ENCODE measurements at regions not wholly inside any gene's neighbourhood (a gene's known extent, or its start where the extent isn't known, plus 50 kb on each side); places are given as distances from the start of the nearest gene placed in this dataset.

DNA sequence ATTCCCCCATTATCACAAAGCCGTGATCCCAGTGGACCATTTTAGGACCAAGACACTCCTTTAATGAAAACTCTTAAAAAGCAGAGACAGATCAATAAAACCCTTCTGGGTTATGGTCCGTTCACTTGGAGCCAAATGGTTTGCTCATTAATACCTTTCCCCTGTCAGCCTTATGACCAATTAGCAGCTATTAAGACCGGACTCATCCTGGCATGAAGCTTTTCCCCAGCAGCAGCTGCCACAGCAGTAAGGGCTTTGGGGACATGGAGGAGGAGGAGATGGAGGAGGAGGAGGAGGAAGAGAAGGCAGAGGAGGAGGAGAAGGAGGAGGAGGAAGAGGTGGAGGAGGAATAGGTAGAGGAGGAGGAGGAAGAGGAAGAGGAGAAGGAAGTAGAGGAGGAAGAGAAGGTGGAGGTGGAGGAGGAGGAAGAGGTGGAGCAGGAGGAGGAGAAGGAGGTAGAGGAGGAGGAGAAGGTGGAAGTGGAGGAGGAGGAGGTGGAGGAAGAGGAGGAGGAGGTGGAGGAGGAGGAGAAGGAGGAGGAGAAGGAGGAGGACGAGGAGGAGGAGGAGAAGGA is 50.1 kb upstream of the IRX3 start (continued):
- TF ChIP-seq, protein P1, sequence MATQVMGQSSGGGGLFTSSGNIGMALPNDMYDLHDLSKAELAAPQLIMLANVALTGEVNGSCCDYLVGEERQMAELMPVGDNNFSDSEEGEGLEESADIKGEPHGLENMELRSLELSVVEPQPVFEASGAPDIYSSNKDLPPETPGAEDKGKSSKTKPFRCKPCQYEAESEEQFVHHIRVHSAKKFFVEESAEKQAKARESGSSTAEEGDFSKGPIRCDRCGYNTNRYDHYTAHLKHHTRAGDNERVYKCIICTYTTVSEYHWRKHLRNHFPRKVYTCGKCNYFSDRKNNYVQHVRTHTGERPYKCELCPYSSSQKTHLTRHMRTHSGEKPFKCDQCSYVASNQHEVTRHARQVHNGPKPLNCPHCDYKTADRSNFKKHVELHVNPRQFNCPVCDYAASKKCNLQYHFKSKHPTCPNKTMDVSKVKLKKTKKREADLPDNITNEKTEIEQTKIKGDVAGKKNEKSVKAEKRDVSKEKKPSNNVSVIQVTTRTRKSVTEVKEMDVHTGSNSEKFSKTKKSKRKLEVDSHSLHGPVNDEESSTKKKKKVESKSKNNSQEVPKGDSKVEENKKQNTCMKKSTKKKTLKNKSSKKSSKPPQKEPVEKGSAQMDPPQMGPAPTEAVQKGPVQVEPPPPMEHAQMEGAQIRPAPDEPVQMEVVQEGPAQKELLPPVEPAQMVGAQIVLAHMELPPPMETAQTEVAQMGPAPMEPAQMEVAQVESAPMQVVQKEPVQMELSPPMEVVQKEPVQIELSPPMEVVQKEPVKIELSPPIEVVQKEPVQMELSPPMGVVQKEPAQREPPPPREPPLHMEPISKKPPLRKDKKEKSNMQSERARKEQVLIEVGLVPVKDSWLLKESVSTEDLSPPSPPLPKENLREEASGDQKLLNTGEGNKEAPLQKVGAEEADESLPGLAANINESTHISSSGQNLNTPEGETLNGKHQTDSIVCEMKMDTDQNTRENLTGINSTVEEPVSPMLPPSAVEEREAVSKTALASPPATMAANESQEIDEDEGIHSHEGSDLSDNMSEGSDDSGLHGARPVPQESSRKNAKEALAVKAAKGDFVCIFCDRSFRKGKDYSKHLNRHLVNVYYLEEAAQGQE (IDR thresholded peaks at IDR 0.05; ENCODE audit: unreplicated experiment), result no peak
- TF ChIP-seq, protein P2, sequence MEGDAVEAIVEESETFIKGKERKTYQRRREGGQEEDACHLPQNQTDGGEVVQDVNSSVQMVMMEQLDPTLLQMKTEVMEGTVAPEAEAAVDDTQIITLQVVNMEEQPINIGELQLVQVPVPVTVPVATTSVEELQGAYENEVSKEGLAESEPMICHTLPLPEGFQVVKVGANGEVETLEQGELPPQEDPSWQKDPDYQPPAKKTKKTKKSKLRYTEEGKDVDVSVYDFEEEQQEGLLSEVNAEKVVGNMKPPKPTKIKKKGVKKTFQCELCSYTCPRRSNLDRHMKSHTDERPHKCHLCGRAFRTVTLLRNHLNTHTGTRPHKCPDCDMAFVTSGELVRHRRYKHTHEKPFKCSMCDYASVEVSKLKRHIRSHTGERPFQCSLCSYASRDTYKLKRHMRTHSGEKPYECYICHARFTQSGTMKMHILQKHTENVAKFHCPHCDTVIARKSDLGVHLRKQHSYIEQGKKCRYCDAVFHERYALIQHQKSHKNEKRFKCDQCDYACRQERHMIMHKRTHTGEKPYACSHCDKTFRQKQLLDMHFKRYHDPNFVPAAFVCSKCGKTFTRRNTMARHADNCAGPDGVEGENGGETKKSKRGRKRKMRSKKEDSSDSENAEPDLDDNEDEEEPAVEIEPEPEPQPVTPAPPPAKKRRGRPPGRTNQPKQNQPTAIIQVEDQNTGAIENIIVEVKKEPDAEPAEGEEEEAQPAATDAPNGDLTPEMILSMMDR (conservative IDR thresholded peaks at IDR 0.05; ENCODE audit: low read depth in 2 of 2), result no peak
- no peak for TF ChIP-seq POLR2AphosphoS5 (IDR thresholded peaks at IDR 0.05; ENCODE audit: low read depth)
- no peak for TF ChIP-seq NANOG (IDR thresholded peaks at IDR 0.05; ENCODE audit: borderline replicate concordance)
- no peak for TF ChIP-seq JUNB (IDR thresholded peaks at IDR 0.05; ENCODE audit: unreplicated experiment)
